Omental fat pad (tissue), 3 donors: ENCODE measurements at regions not wholly inside any gene's neighbourhood (a gene's known extent, or its start where the extent isn't known, plus 50 kb on each side); places are given as distances from the start of the nearest gene placed in this dataset.
"Not testable (repeated sequence)": the region's sequence is repeated elsewhere in the genome, so short reads cannot be mapped to it uniquely, and the experiment has no call there.

Experiments used
- ATAC-seq: fragments of 150-250 bp; one replicate; pipeline ENCODE4 v1.9.1; 2016; ENCODE audit warnings: mild to moderate bottlenecking, moderate library complexity; ENCODE audit not compliant: low FRiP score
- DNase-seq: peaks from one replicate; pipeline ENCODE4 v3.0.0-alpha.2; 2019; ENCODE audit warnings: low spot score
- CTCF ChIP-seq, 3 donors: fragments of 450-650 bp; IDR thresholded peaks; one replicate each; pipeline ENCODE4 v1.5.1; 2016 to 2017; ENCODE audit warnings: antibody characterized with exemption in 3 of 3, mild to moderate bottlenecking in 3 of 3, moderate library complexity in 2 of 3

DNA sequence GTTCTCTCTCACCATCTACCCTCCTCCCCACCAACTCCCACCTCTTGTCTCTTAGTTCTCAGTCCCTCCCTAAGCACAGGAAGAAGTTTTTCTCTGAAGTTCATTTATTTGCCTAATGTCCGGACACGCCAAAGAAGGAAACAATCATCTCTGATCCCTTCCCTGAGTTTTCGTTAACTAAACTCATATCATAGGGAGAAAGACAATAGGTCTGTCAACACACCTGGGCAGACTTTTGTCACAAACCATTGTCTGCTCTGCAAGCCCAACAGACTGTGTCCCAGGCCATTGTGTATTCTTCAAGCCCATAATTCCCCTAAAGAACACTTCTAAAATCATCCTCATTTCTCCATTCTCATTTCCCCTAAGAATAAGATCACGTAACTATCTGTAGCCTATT is 691.0 kb upstream of the MBL2 start:
- DNase-seq = no peak
- ATAC-seq = no peak
- TF ChIP-seq CTCF (IDR thresholded peaks at IDR 0.05) = no peak

GRCh38 chr10:53458007-53458406 is 685.4 kb upstream of the MBL2 start:
- no peak for DNase-seq
- no peak for TF ChIP-seq CTCF (IDR thresholded peaks at IDR 0.05)
- ATAC-seq = no peak

DNA sequence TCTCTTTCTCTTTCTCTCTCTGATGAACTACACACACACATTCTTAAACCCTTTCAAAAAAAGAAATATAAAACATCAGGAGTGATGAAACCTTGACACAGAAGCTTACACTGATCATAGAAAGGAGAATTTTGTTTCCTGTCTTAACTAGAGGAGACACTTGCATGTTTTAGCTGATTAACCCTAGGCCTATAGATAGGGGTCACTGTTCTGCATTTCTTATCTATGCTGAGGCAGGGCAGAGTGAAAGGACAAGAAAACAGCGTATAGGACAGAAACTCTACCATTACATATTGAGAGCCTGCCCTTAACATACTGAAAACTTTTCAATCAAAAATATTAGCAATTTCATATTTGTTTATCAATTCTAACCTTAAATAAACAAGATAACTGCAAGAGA is 680.6 kb upstream of the MBL2 start:
- DNase-seq = no peak
- no peak for TF ChIP-seq CTCF (IDR thresholded peaks at IDR 0.05)
- ATAC-seq = no peak

GRCh38 chr10:53447576-53447975 is 675.0 kb upstream of the MBL2 start:
- ATAC-seq = no peak
- TF ChIP-seq CTCF (IDR thresholded peaks at IDR 0.05) = no peak
- no peak for DNase-seq

DNA sequence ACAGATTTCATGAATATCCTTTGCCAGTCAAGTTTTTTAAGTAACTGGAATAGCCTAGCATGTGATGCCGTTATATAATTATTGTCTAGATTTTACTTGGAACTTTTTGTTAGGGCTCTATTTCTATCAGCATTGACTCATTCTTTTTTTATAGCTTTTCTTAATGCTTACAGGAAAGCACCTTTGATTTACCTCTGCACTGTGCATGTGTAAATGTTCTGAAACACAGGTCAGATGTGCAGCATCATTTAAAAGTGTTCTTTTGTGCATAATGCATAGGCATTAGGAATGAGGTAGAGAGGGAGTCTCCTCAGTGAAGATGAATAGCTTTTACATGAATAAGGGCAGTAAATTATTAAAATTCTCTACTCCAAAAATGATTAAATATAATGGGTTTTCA is 669.3 kb upstream of the MBL2 start:
- ATAC-seq = no peak

GRCh38 chr10:53440601-53441000 is 668.0 kb upstream of the MBL2 start:
- ATAC-seq = no peak

More for the DNA sequence above, 669.3 kb upstream of the MBL2 start:
- no peak for DNase-seq
- TF ChIP-seq CTCF (IDR thresholded peaks at IDR 0.05) = no peak

DNA sequence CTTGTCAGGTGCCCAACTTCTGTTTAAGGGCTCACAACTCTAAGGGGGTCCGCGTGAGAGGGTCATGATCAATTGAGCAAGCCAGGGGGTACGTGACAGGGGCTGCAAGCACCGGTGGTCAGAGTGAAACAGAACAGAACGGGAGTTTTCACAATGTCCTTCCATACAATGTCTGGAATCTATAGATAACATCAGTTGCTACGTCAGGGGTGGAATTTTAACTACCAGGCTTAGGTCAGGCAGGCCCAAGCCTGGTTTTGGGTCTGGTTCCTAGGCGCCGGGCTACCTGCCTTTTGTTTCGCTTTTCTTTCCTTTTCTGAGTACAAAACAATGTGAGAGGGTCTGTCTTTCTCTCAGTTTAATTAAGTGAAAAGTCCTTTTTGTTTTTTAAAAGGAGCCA is 666.5 kb upstream of the MBL2 start:
- DNase-seq, ATAC-seq: not testable (repeated sequence)

More at GRCh38 chr10:53440601-53441000, 668.0 kb upstream of the MBL2 start:
- TF ChIP-seq CTCF (IDR thresholded peaks at IDR 0.05) = no peak
- DNase-seq = no peak

- no peak for ATAC-seq
- DNase-seq = no peak
- no peak for TF ChIP-seq CTCF (IDR thresholded peaks at IDR 0.05)
Observed at GRCh38 chr10:53434413-53434812, 661.8 kb upstream of the MBL2 start.
